HepG2 (cell line): ENCODE measurements at regions not wholly inside any gene's neighbourhood (a gene's known extent, or its start where the extent isn't known, plus 50 kb on each side); places are given as distances from the start of the nearest gene placed in this dataset.

Experiments
- CTCF ChIP-seq: sonication (generic); formaldehyde crosslinking; IDR thresholded peaks from 2 replicates; pipeline ENCODE4 v1.5.0; 2020; ENCODE audit warnings: mild to moderate bottlenecking, missing genetic modification reagents, moderate library complexity
- FOXJ3 ChIP-seq: sonication (generic); formaldehyde crosslinking; IDR thresholded peaks from 2 replicates; pipeline ENCODE4 v1.4.0; 2020; ENCODE audit warnings: missing genetic modification reagents, mild to moderate bottlenecking, borderline replicate concordance
- HDAC2 ChIP-seq: sonication (generic); formaldehyde crosslinking; IDR thresholded peaks from 2 replicates; pipeline ENCODE4 v1.4.0; 2020; ENCODE audit warnings: missing genetic modification reagents
- NR2F1 ChIP-seq, 2 experiments: fragments of 450-650 bp in 1 of 2; formaldehyde crosslinking in 1 of 2; IDR thresholded peaks; 2 replicates each; pipeline versions ENCODE4 v1.5.0 to v1.6.1; 2016 to 2020; ENCODE audit warnings: mild to moderate bottlenecking in 1 of 2, missing compliant biosample characterization in 1 of 2, missing genetic modification reagents in 1 of 2, moderate library complexity in 1 of 2
- POLR2AphosphoS5 ChIP-seq: IDR thresholded peaks from 2 replicates; pipeline ENCODE4 v1.6.1; 2012; ENCODE audit warnings: low read depth, low read length
- SRF ChIP-seq: IDR thresholded peaks from 2 replicates; pipeline ENCODE4 v1.6.1; 2011; ENCODE audit warnings: mild to moderate bottlenecking, low read depth, low read length, moderate library complexity
- YY1 ChIP-seq: IDR thresholded peaks from 2 replicates; pipeline ENCODE4 v1.6.1; 2011; ENCODE audit warnings: low read length, low read depth, moderate library complexity, mild to moderate bottlenecking; ENCODE audit not compliant: insufficient read depth, insufficient replicate concordance
- ZNF660 ChIP-seq: sonication (generic); formaldehyde crosslinking; IDR thresholded peaks from 2 replicates; pipeline ENCODE4 v1.5.1; 2020; ENCODE audit warnings: mild to moderate bottlenecking, low read depth, missing genetic modification reagents, borderline replicate concordance
- TF ChIP-seq, protein P1 (sequence below): sonication (generic); formaldehyde crosslinking; IDR thresholded peaks from 2 replicates; pipeline ENCODE4 v1.4.0; 2020; ENCODE audit warnings: missing genetic modification reagents
- TF ChIP-seq, protein P2 (sequence below): sonication (generic); formaldehyde crosslinking; IDR thresholded peaks from 2 replicates; pipeline ENCODE4 v1.5.1; 2020; ENCODE audit warnings: mild to moderate bottlenecking, missing genetic modification reagents, moderate library complexity

- TF ChIP-seq CTCF (CRISPR knock-in tag) (no peak), HDAC2 (CRISPR knock-in tag) (no peak), YY1 (no peak), NR2F1 (CRISPR knock-in tag; IDR thresholded peaks at IDR 0.05) (no peak), SRF (no peak), FOXJ3 (no peak), ZNF660 (CRISPR knock-in tag) (no peak), POLR2AphosphoS5 (no peak)
- TF ChIP-seq, protein P1, sequence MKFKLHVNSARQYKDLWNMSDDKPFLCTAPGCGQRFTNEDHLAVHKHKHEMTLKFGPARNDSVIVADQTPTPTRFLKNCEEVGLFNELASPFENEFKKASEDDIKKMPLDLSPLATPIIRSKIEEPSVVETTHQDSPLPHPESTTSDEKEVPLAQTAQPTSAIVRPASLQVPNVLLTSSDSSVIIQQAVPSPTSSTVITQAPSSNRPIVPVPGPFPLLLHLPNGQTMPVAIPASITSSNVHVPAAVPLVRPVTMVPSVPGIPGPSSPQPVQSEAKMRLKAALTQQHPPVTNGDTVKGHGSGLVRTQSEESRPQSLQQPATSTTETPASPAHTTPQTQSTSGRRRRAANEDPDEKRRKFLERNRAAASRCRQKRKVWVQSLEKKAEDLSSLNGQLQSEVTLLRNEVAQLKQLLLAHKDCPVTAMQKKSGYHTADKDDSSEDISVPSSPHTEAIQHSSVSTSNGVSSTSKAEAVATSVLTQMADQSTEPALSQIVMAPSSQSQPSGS (CRISPR knock-in tag): no peak
- TF ChIP-seq, protein P2, sequence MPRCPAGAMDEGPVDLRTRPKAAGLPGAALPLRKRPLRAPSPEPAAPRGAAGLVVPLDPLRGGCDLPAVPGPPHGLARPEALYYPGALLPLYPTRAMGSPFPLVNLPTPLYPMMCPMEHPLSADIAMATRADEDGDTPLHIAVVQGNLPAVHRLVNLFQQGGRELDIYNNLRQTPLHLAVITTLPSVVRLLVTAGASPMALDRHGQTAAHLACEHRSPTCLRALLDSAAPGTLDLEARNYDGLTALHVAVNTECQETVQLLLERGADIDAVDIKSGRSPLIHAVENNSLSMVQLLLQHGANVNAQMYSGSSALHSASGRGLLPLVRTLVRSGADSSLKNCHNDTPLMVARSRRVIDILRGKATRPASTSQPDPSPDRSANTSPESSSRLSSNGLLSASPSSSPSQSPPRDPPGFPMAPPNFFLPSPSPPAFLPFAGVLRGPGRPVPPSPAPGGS (CRISPR knock-in tag): no peak
Observed at GRCh38 chr4:103773691-103774231, 54.0 kb upstream of the TACR3 start.
